ENCODE measurements at regions not wholly inside any gene's neighbourhood (a gene's known extent, or its start where the extent isn't known, plus 50 kb on each side); places are given as distances from the start of the nearest gene placed in this dataset.

DNA sequence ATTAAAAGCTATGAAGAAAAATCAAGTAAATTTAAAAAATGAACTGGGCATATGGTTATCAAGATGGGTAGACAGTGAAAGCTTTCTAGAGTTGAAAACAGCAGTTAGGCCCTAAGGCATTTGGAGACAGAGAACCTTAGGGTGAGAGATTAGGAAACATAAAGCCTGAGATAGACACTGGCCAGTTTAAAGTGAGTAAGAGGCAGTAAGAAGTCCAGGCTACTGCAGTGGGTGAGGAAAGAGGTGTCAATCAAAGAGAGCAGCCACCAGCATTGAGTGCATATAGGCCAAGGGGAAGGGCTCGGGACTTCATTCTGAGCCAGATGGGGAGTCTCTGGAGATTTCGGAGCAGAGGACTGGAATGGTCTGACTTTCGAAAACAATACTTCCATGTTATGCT, 1360.5 kb upstream of the ADGRL4 start:
- H3K9me3 ChIP-seq (ENCODE audit: control insufficient read depth in 4 of 4, low read length in 3 of 4), result no peaks in the 10 kb centered on the region
- DNase-seq (ENCODE audit: low spot score), result no peak
- H3K36me3 ChIP-seq (ENCODE audit: control insufficient read depth in 4 of 4, insufficient read depth in 3 of 4, low read depth in 1 of 4, low read length in 3 of 4), result no peaks in the 10 kb centered on the region
- 92% methylated on average over 3 of the region's 3 CpGs for WGBS
- H3K27me3 ChIP-seq (ENCODE audit: control insufficient read depth in 4 of 4, insufficient read depth in 4 of 4, low read length in 3 of 4), result no peaks in the 10 kb centered on the region
- H3K4me1 ChIP-seq (ENCODE audit: control insufficient read depth in 4 of 4, insufficient read depth in 4 of 4, low read length in 3 of 4), result no peaks in the 10 kb centered on the region
- no peak for TF ChIP-seq RXRA (IDR thresholded peaks at IDR 0.05)
- no peak for TF ChIP-seq SP1 (IDR thresholded peaks at IDR 0.05)
- no peak overlapping the region for H3K9ac ChIP-seq (ENCODE audit: low read depth in 1 of 2, low read length in 2 of 2)
- H3K4me3 ChIP-seq (ENCODE audit: low read depth in 1 of 3, low read length in 3 of 3), result no peak overlapping the region
- H3K27ac ChIP-seq (ENCODE audit: low read depth in 1 of 2, low read length in 2 of 2), result no peak overlapping the region

DNA sequence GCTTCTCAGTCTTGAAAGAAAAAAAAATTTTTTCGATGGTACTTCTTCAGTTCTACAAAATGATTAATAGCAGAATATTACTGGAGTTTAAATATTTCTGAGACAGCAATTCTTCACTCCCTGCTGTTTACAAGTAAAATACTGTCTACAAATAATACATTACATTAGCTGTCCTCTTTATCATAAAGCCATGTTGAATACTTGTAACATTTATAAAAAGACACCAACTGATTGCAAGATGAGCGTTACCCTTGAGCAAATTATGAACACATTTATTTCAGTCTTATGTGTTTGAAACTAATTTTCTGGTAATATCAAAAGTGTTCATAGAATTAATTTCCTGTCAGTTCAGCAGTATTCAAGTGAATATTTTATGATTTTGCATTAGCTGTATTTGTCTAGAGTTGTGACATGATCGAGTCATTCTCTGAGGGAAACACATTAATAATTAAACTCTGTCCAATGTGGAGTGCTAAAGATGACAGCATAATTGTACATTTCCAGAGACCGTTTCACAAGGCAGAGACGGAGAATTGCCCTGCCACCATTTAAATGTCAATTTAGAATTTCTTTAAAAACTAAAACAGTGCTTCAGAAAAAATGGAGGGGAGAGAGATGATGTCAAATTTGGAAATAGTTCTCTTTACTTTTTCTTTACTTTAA, 1359.0 kb upstream of the ADGRL4 start:
- H3K36me3 ChIP-seq (ENCODE audit: control insufficient read depth in 4 of 4, insufficient read depth in 3 of 4, low read depth in 1 of 4, low read length in 3 of 4), result no peaks in the 10 kb centered on the region
- no peaks in the 10 kb centered on the region for H3K9me3 ChIP-seq (ENCODE audit: control insufficient read depth in 4 of 4, low read length in 3 of 4)
- H3K4me1 ChIP-seq (ENCODE audit: control insufficient read depth in 4 of 4, insufficient read depth in 4 of 4, low read length in 3 of 4), result no peaks in the 10 kb centered on the region
- WGBS, result 81% methylated on average over 5 of the region's 5 CpGs
- H3K27ac ChIP-seq (ENCODE audit: low read depth in 1 of 2, low read length in 2 of 2), result no peak overlapping the region
- H3K9ac ChIP-seq (ENCODE audit: low read depth in 1 of 2, low read length in 2 of 2), result no peak overlapping the region
- no peak for DNase-seq (ENCODE audit: low spot score)
- H3K4me3 ChIP-seq (ENCODE audit: low read depth in 1 of 3, low read length in 3 of 3), result no peak overlapping the region
- TF ChIP-seq JUND (IDR thresholded peaks at IDR 0.05), result no peak
- TF ChIP-seq MAX (IDR thresholded peaks at IDR 0.05), result no peak
- no peak for TF ChIP-seq EGR1 (IDR thresholded peaks at IDR 0.05; ENCODE audit: low read depth in 2 of 2)
- no peak for TF ChIP-seq FOXA1 (IDR thresholded peaks at IDR 0.05)
- no peak for TF ChIP-seq REST (IDR thresholded peaks at IDR 0.05)
- no peak for TF ChIP-seq NR2F2 (IDR thresholded peaks at IDR 0.05)
- no peaks in the 10 kb centered on the region for H3K27me3 ChIP-seq (ENCODE audit: control insufficient read depth in 4 of 4, insufficient read depth in 4 of 4, low read length in 3 of 4)

DNA sequence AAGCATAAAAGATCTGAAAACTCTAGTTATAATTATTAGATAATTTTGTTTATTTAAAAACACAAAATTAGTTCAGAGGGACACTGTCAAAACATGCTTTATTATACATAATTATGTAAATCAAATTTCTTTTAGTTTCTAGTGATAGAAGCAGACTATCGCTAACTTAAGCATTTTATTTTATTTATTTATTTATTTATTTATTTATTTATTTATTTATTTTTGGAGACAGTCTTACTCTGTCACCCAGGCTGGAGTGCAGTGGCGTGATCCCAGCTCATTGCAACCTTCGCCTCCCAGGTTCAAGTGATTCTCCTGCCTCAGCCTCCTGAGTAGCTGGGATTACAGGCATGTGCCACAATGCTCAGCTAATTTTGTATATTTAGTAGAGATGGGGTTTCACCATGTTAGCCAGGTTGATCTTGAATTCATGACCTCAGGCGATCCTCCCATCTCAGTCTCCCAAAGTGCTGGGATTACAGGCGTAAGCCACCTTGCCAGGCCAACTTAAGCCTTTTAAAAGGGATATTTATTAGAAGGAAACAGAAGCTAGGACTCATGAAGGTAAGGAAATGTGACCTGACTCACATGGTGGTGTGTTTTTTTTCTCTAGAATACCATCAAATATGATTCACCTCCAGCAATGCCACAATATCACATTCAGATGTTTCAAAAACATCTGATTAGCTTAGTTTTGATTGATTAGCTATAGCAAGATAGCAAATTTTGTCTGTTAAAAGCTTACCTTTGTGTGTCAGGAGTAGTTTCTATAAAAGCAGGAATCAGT, 1357.4 kb upstream of the ADGRL4 start:
- no peak for TF ChIP-seq EGR1 (IDR thresholded peaks at IDR 0.05; ENCODE audit: low read depth in 2 of 2)
- WGBS, result 94% methylated on average over 5 of the region's 5 CpGs

GRCh38 chr1:80359666-80360065, 1353.1 kb upstream of the ADGRL4 start:
- Histone ChIP-seq H3K36me3 (ENCODE audit: control insufficient read depth in 4 of 4, insufficient read depth in 3 of 4, low read depth in 1 of 4, low read length in 3 of 4) (no peaks in the 10 kb centered on the region), H3K4me1 (ENCODE audit: control insufficient read depth in 4 of 4, insufficient read depth in 4 of 4, low read length in 3 of 4) (no peaks in the 10 kb centered on the region), H3K27me3 (ENCODE audit: control insufficient read depth in 4 of 4, insufficient read depth in 4 of 4, low read length in 3 of 4) (no peaks in the 10 kb centered on the region), H3K27ac (ENCODE audit: low read depth in 1 of 2, low read length in 2 of 2) (no peak overlapping the region), H3K9me3 (ENCODE audit: control insufficient read depth in 4 of 4, low read length in 3 of 4) (no peaks in the 10 kb centered on the region), H3K9ac (ENCODE audit: low read depth in 1 of 2, low read length in 2 of 2) (no peak overlapping the region), H3K4me3 (ENCODE audit: low read depth in 1 of 3, low read length in 3 of 3) (no peak overlapping the region)
- DNase-seq (ENCODE audit: low spot score), result no peak
- WGBS, result 90% methylated on average over 2 of the region's 2 CpGs
- no peak for TF ChIP-seq RXRA (IDR thresholded peaks at IDR 0.05)

More for the DNA sequence above, 1357.4 kb upstream of the ADGRL4 start:
- DNase-seq (ENCODE audit: low spot score), result no peak
- Histone ChIP-seq H3K4me3 (ENCODE audit: low read depth in 1 of 3, low read length in 3 of 3) (no peak overlapping the region), H3K36me3 (ENCODE audit: control insufficient read depth in 4 of 4, insufficient read depth in 3 of 4, low read depth in 1 of 4, low read length in 3 of 4) (no peaks in the 10 kb centered on the region), H3K9ac (ENCODE audit: low read depth in 1 of 2, low read length in 2 of 2) (no peak overlapping the region), H3K27me3 (ENCODE audit: control insufficient read depth in 4 of 4, insufficient read depth in 4 of 4, low read length in 3 of 4) (no peaks in the 10 kb centered on the region), H3K4me1 (ENCODE audit: control insufficient read depth in 4 of 4, insufficient read depth in 4 of 4, low read length in 3 of 4) (no peaks in the 10 kb centered on the region), H3K9me3 (ENCODE audit: control insufficient read depth in 4 of 4, low read length in 3 of 4) (no peaks in the 10 kb centered on the region), H3K27ac (ENCODE audit: low read depth in 1 of 2, low read length in 2 of 2) (no peak overlapping the region)

All from liver (tissue), 7 donors.